ENCODE measurements at regions not wholly inside any gene's neighbourhood (a gene's known extent, or its start where the extent isn't known, plus 50 kb on each side); places are given as distances from the start of the nearest gene placed in this dataset.
A peak's percentile ranks its signal among the peaks of the same experiment; 100 is the strongest.

GRCh38 chr18:68604256-68604655 lies 110.7 kb downstream of the TMX3 start:
- H3K27ac ChIP-seq (ENCODE audit: low read length): no peak overlapping the region
- H3K27me3 ChIP-seq (ENCODE audit: low read depth, low read length): no peaks in the 10 kb centered on the region
- no peak overlapping the region for H3K4me3 ChIP-seq (ENCODE audit: low read length)
- TF ChIP-seq CTCF (IDR thresholded peaks at IDR 0.05; ENCODE audit: low read depth, low read length) (no peak), EZH2phosphoT487 (IDR thresholded peaks at IDR 0.05; ENCODE audit: low read depth) (no peak)
- H3K79me2 ChIP-seq (ENCODE audit: low read length): no peaks in the 10 kb centered on the region
- no peaks in the 10 kb centered on the region for H3K4me1 ChIP-seq (ENCODE audit: low read length)
- no peaks in the 10 kb centered on the region for H3K36me3 ChIP-seq (replicated peaks; ENCODE audit: low read depth, low read length)
- no peak overlapping the region for H3K4me2 ChIP-seq (ENCODE audit: low read length)
- no peak overlapping the region for H2AFZ ChIP-seq (ENCODE audit: low read depth, low read length)
- H3K9ac ChIP-seq (ENCODE audit: low read length): no peak overlapping the region
- H3K9me3 ChIP-seq (ENCODE audit: insufficient read depth, low read length): no peaks in the 10 kb centered on the region
- no peaks in the 10 kb centered on the region for H4K20me1 ChIP-seq (ENCODE audit: insufficient read depth, low read length)

- no peaks in the 10 kb centered on the region for H3K36me3 ChIP-seq (replicated peaks; ENCODE audit: low read depth, low read length)
- no peak overlapping the region for H3K9ac ChIP-seq (ENCODE audit: low read length)
- TF ChIP-seq CTCF (IDR thresholded peaks at IDR 0.05; ENCODE audit: low read depth, low read length) (no peak), EZH2phosphoT487 (IDR thresholded peaks at IDR 0.05; ENCODE audit: low read depth) (no peak)
- no peak overlapping the region for H3K4me2 ChIP-seq (ENCODE audit: low read length)
- H3K4me1 ChIP-seq (ENCODE audit: low read length): no peaks in the 10 kb centered on the region
- H3K79me2 ChIP-seq (ENCODE audit: low read length): no peaks in the 10 kb centered on the region
- H3K27me3 ChIP-seq (ENCODE audit: low read depth, low read length): no peaks in the 10 kb centered on the region
- no peak overlapping the region for H3K4me3 ChIP-seq (ENCODE audit: low read length)
- no peak overlapping the region for H2AFZ ChIP-seq (ENCODE audit: low read depth, low read length)
- no peaks in the 10 kb centered on the region for H4K20me1 ChIP-seq (ENCODE audit: insufficient read depth, low read length)
- H3K9me3 ChIP-seq (ENCODE audit: insufficient read depth, low read length): no peaks in the 10 kb centered on the region
- no peak overlapping the region for H3K27ac ChIP-seq (ENCODE audit: low read length)
These were observed 118.9 kb downstream of the TMX3 start for GRCh38 chr18:68596016-68596415.

GRCh38 chr18:68588169-68588568 lies 126.7 kb downstream of the TMX3 start:
- H3K27me3 ChIP-seq (ENCODE audit: low read depth, low read length): no peaks in the 10 kb centered on the region
- peak overlapping the region; percentile 1; the same call in 1 of the 2 replicates for H3K4me2 ChIP-seq (ENCODE audit: low read length)
- H2AFZ ChIP-seq (ENCODE audit: low read depth, low read length): 0 out of 2 replicates have a peak overlapping the region, but pooled peaks have one; percentile 0
- H3K4me1 ChIP-seq (ENCODE audit: low read length): no peaks in the 10 kb centered on the region
- H3K27ac ChIP-seq (ENCODE audit: low read length): no peak overlapping the region
- H4K20me1 ChIP-seq (ENCODE audit: insufficient read depth, low read length): no peaks in the 10 kb centered on the region
- TF ChIP-seq CTCF (IDR thresholded peaks at IDR 0.05; ENCODE audit: low read depth, low read length) (no peak), EZH2phosphoT487 (IDR thresholded peaks at IDR 0.05; ENCODE audit: low read depth) (no peak)
- no peak overlapping the region for H3K9ac ChIP-seq (ENCODE audit: low read length)
- no peaks in the 10 kb centered on the region for H3K9me3 ChIP-seq (ENCODE audit: insufficient read depth, low read length)
- H3K36me3 ChIP-seq (replicated peaks; ENCODE audit: low read depth, low read length): no peaks in the 10 kb centered on the region
- no peak overlapping the region for H3K4me3 ChIP-seq (ENCODE audit: low read length)
- no peaks in the 10 kb centered on the region for H3K79me2 ChIP-seq (ENCODE audit: low read length)

GRCh38 chr18:68583685-68584084 lies 131.2 kb downstream of the TMX3 start:
- Histone ChIP-seq H3K9me3 (ENCODE audit: insufficient read depth, low read length) (no peaks in the 10 kb centered on the region), H3K79me2 (ENCODE audit: low read length) (no peaks in the 10 kb centered on the region), H3K4me3 (ENCODE audit: low read length) (no peak overlapping the region), H2AFZ (ENCODE audit: low read depth, low read length) (no peak overlapping the region), H3K9ac (ENCODE audit: low read length) (no peak overlapping the region), H3K36me3 (replicated peaks; ENCODE audit: low read depth, low read length) (no peaks in the 10 kb centered on the region), H3K4me2 (ENCODE audit: low read length) (no peak overlapping the region), H3K27ac (ENCODE audit: low read length) (no peak overlapping the region), H3K4me1 (ENCODE audit: low read length) (no peaks in the 10 kb centered on the region), H3K27me3 (ENCODE audit: low read depth, low read length) (no peaks in the 10 kb centered on the region), H4K20me1 (ENCODE audit: insufficient read depth, low read length) (no peaks in the 10 kb centered on the region)
- no peak for TF ChIP-seq CTCF (IDR thresholded peaks at IDR 0.05; ENCODE audit: low read depth, low read length)
- TF ChIP-seq EZH2phosphoT487 (IDR thresholded peaks at IDR 0.05; ENCODE audit: low read depth): no peak

All from OCI-LY3 (cell line).